OCI-LY3 (cell line): ENCODE measurements at regions not wholly inside any gene's neighbourhood (a gene's known extent, or its start where the extent isn't known, plus 50 kb on each side); places are given as distances from the start of the nearest gene placed in this dataset.

Source experiments
- CTCF ChIP-seq: fragments of 200-600, 300-600 bp; sonication (generic); IDR thresholded peaks from 2 replicates; pipeline ENCODE4 v1.5.1; 2014; ENCODE audit warnings: antibody characterized with exemption, low read length, low read depth
- EZH2phosphoT487 ChIP-seq: fragments of 200-600 bp; shearing (Covaris generic); IDR thresholded peaks from 2 replicates; pipeline ENCODE4 v1.6.1; 2018; ENCODE audit warnings: antibody characterized with exemption, mixed run types, low read depth

- TF ChIP-seq CTCF, result no peak
- TF ChIP-seq EZH2phosphoT487, result no peak
Measured at GRCh38 chr3:22040150-22040549, 289.1 kb upstream of the ZNF385D start.
